H1 (cell line): ENCODE measurements at regions not wholly inside any gene's neighbourhood (a gene's known extent, or its start where the extent isn't known, plus 50 kb on each side); places are given as distances from the start of the nearest gene placed in this dataset.

Experiments
- CTCF ChIA-PET: fragments of 300-600 bp; sonication (Branson Sonifier 250); formaldehyde crosslinking; loops from one replicate; lab custom pipeline; 2021; ENCODE audit not compliant: partially characterized antibody; lab: Charles Lee
- POLR2A ChIA-PET: fragments of 300-600 bp; sonication (Branson Sonifier 250); formaldehyde crosslinking; loops from one replicate; lab custom pipeline; 2021; ENCODE audit warnings: inconsistent platforms; ENCODE audit not compliant: partially characterized antibody; lab: Charles Lee
- DNase-seq, 2 experiments: peaks; one replicate each; pipeline versions ENCODE4 v3.0.0 to v3.0.0-alpha.2; 2010 to 2022; ENCODE audit warnings: low spot score in 2 of 2, low read depth in 1 of 2, mixed read lengths in 1 of 2
- FAIRE-seq: peaks from 2 replicates; lab custom pipeline; 2011; peaks lifted over from hg19 to GRCh38; lab: Jason Lieb, UNC
- H2AFZ ChIP-seq: 2 replicates; pipeline ENCODE4 v1.8.1; 2012; ENCODE audit warnings: low read length, inconsistent platforms
- H2AK5ac ChIP-seq: 2 replicates; pipeline ENCODE4 v1.6.1; 2013; ENCODE audit warnings: low read depth, low read length
- H2BK120ac ChIP-seq: replicated peaks from 2 replicates; pipeline ENCODE3; 2013; ENCODE audit warnings: low read depth, low read length, inconsistent platforms
- H2BK12ac ChIP-seq: 2 replicates; pipeline ENCODE4 v1.6.1; 2013; ENCODE audit warnings: low read depth, low read length
- H2BK15ac ChIP-seq: 2 replicates; pipeline ENCODE4 v1.6.1; 2013; ENCODE audit warnings: low read length
- H2BK20ac ChIP-seq: 2 replicates; pipeline ENCODE4 v1.6.1; 2013; ENCODE audit warnings: low read length
- H2BK5ac ChIP-seq: 2 replicates; pipeline ENCODE4 v1.6.1; 2013; ENCODE audit warnings: low read depth, low read length
- H3K14ac ChIP-seq: 2 replicates; pipeline ENCODE4 v1.6.1; 2013; ENCODE audit warnings: inconsistent platforms; ENCODE audit not compliant: insufficient read length
- H3K18ac ChIP-seq: 2 replicates; pipeline ENCODE4 v1.6.1; 2013; ENCODE audit warnings: low read length; ENCODE audit errors: extremely low read depth
- H3K23ac ChIP-seq: 2 replicates; pipeline ENCODE4 v1.6.1; 2013; ENCODE audit warnings: inconsistent platforms; ENCODE audit not compliant: insufficient read length
- H3K23me2 ChIP-seq: 2 replicates; pipeline ENCODE4 v1.6.1; 2013; ENCODE audit warnings: low read depth, low read length
- H3K27ac ChIP-seq: 2 replicates; pipeline ENCODE4 v1.6.1; 2011; ENCODE audit warnings: low read depth, low read length, inconsistent platforms
- H3K27me3 ChIP-seq, 4 experiments: replicated peaks in 1 of 4; 1 replicate in 1 of 4; 2 replicates in 3 of 4; pipeline versions ENCODE4 v1.6.1 to v1.8.1; 2011 to 2013; ENCODE audit warnings: low read length in 3 of 4, mild to moderate bottlenecking in 3 of 4, inconsistent platforms in 2 of 4, mixed read lengths in 2 of 4, moderate library complexity in 1 of 4; ENCODE audit not compliant: control insufficient read depth in 3 of 4, insufficient read depth in 3 of 4; ENCODE audit errors: extremely low read depth in 1 of 4
- H3K36me3 ChIP-seq, 4 experiments: 2 replicates each; pipeline versions ENCODE4 v1.6.1 to v1.8.1; 2011 to 2013; ENCODE audit warnings: mild to moderate bottlenecking in 4 of 4, low read length in 3 of 4, moderate library complexity in 2 of 4, control low read depth in 1 of 4, inconsistent platforms in 1 of 4; ENCODE audit not compliant: insufficient read depth in 4 of 4, control insufficient read depth in 2 of 4
- H3K4ac ChIP-seq: replicated peaks from 2 replicates; pipeline ENCODE3; 2013; ENCODE audit warnings: low read length, low read depth, mixed read lengths, inconsistent platforms; ENCODE audit not compliant: insufficient read length
- H3K4me1 ChIP-seq, 4 experiments: replicated peaks in 1 of 4; 1 replicate in 1 of 4; 2 replicates in 3 of 4; pipeline versions ENCODE4 v1.6.1 to v1.8.1; 2011 to 2013; ENCODE audit warnings: low read length in 3 of 4, inconsistent platforms in 2 of 4, mixed read lengths in 1 of 4; ENCODE audit not compliant: insufficient read depth in 4 of 4, control insufficient read depth in 3 of 4
- H3K4me2 ChIP-seq, 2 experiments: 2 replicates each; pipeline versions ENCODE4 v1.6.1 to v1.8.1; 2011 to 2013; ENCODE audit warnings: low read depth in 2 of 2, low read length in 2 of 2, control low read depth in 1 of 2, inconsistent platforms in 1 of 2, mild to moderate bottlenecking in 1 of 2; ENCODE audit not compliant: insufficient read depth in 1 of 2
- H3K4me3 ChIP-seq, 4 experiments: fragments of 200-600, 300-600 bp in 1 of 4; sonication (generic), shearing (Covaris generic), sonication (Bioruptor Twin) in 1 of 4; 2 replicates each; pipeline versions ENCODE4 v1.5.1 to v1.8.1; 2011 to 2016; ENCODE audit warnings: low read length in 4 of 4, low read depth in 3 of 4, control low read depth in 2 of 4, inconsistent platforms in 2 of 4, mild to moderate bottlenecking in 2 of 4, mixed read lengths in 1 of 4, moderate library complexity in 1 of 4; ENCODE audit not compliant: insufficient read depth in 2 of 4; ENCODE audit errors: extremely low read depth in 1 of 4
- H3K56ac ChIP-seq: replicated peaks from 2 replicates; pipeline ENCODE3; 2013; ENCODE audit warnings: low read depth, mild to moderate bottlenecking, mixed read lengths, low read length, inconsistent platforms; ENCODE audit not compliant: insufficient read length
- H3K79me1 ChIP-seq: 2 replicates; pipeline ENCODE4 v1.6.1; 2013; ENCODE audit warnings: low read depth, low read length, control low read depth
- H3K79me2 ChIP-seq, 2 experiments: 2 replicates each; pipeline versions ENCODE4 v1.6.1 to v1.8.1; 2012 to 2013; ENCODE audit warnings: low read length in 2 of 2, mild to moderate bottlenecking in 2 of 2, inconsistent platforms in 1 of 2; ENCODE audit not compliant: insufficient read depth in 2 of 2, control insufficient read depth in 1 of 2
- H3K9ac ChIP-seq, 4 experiments: replicated peaks in 1 of 4; 1 replicate in 1 of 4; 2 replicates in 3 of 4; pipeline versions ENCODE4 v1.6.1 to v1.8.1; 2011 to 2013; ENCODE audit warnings: low read depth in 3 of 4, low read length in 3 of 4, control low read depth in 2 of 4, mild to moderate bottlenecking in 2 of 4, moderate library complexity in 2 of 4, inconsistent platforms in 1 of 4; ENCODE audit errors: extremely low read depth in 1 of 4
- H3K9me3 ChIP-seq, 2 experiments: 2 replicates each; pipeline versions ENCODE4 v1.6.1 to v1.8.1; 2012 to 2013; ENCODE audit warnings: mild to moderate bottlenecking in 2 of 2, moderate library complexity in 2 of 2, control low read depth in 1 of 2, inconsistent platforms in 1 of 2, low read depth in 1 of 2, low read length in 1 of 2, mixed read lengths in 1 of 2; ENCODE audit not compliant: insufficient read depth in 2 of 2
- H4K20me1 ChIP-seq, 2 experiments: replicated peaks in 1 of 2; 2 replicates each; pipeline versions ENCODE3 to v1.8.1; 2011 to 2013; ENCODE audit warnings: inconsistent platforms in 2 of 2, low read length in 2 of 2, mild to moderate bottlenecking in 1 of 2; ENCODE audit not compliant: insufficient read depth in 2 of 2, control insufficient read depth in 1 of 2
- H4K5ac ChIP-seq: 2 replicates; pipeline ENCODE4 v1.6.1; 2013; ENCODE audit warnings: low read length, low read depth, mixed read lengths, inconsistent platforms; ENCODE audit not compliant: insufficient read length
- H4K8ac ChIP-seq: 2 replicates; pipeline ENCODE4 v1.8.0; 2013; ENCODE audit warnings: mild to moderate bottlenecking, moderate library complexity, low read length, inconsistent platforms; ENCODE audit not compliant: insufficient read depth; ENCODE audit errors: extremely low read depth
- H4K91ac ChIP-seq: replicated peaks from 2 replicates; pipeline ENCODE3; 2013; ENCODE audit warnings: low read length, mixed read lengths, inconsistent platforms; ENCODE audit not compliant: insufficient read length
- WGBS, 2 experiments: shearing (Covaris generic) in 1 of 2; methylation state at CpG; one replicate each; pipeline versions ENCODE4 v1.1.6 to v1.1.7; 2013 to 2015; ENCODE audit warnings: low lambda C conversion rate in 2 of 2, mixed read lengths in 2 of 2, inconsistent platforms in 1 of 2, low coverage in 1 of 2, missing lambda C conversion rate in 1 of 2; ENCODE audit not compliant: insufficient replicate concordance in 2 of 2, insufficient coverage in 1 of 2, insufficient read length in 1 of 2; ENCODE audit errors: extremely low coverage in 1 of 2, missing lambda C conversion rate in 1 of 2; 5-methylcytosine and 5-hydroxymethylcytosine counted together
- TF ChIP-seq, protein P1 (sequence below): fragments of 300-600 bp; sonication (generic); IDR thresholded peaks from 2 replicates; pipeline ENCODE4 v1.7.1; 2012; ENCODE audit warnings: low read length, moderate library complexity, mild to moderate bottlenecking, inconsistent platforms; ENCODE audit not compliant: insufficient replicate concordance

DNA sequence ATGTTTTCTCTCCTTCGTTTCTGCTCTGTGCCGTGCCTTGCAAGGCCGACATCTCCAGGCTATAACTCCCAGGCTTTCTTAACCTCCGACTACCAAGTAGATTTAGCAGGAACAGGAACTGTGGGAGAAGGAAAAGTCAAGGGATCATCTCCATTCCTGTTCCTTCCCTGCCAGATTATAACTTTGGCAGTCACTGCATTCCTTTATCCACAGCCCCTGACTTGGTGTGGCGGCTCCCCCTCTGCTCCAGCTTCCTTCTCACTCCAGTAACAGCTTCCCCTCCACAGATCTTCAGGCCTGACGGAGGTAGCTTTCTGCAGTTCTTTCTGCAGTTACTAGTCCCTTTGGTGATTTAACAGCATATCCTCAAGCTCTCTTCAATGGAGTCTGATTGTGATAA, 234.6 kb upstream of the MON1B start:
- Histone ChIP-seq H2AK5ac (no peak overlapping the region), H3K4ac (no peak overlapping the region), H3K79me1 (no peaks in the 10 kb centered on the region), H3K27me3 (no peaks in the 10 kb centered on the region), H4K8ac (no peak overlapping the region), H3K27ac (no peak overlapping the region), H3K56ac (no peak overlapping the region), H2BK20ac (no peak overlapping the region), H3K14ac (no peak overlapping the region), H2BK5ac (no peak overlapping the region), H2BK12ac (no peak overlapping the region), H3K9me3 (no peaks in the 10 kb centered on the region), H3K23ac (no peak overlapping the region), H3K79me2 (no peaks in the 10 kb centered on the region), H2BK15ac (no peak overlapping the region), H4K5ac (no peak overlapping the region), H3K4me2 (no peak overlapping the region), H3K18ac (no peak overlapping the region), H3K4me1 (no peaks in the 10 kb centered on the region), H4K91ac (no peak overlapping the region), H2AFZ (0 out of 2 replicates have a peak overlapping the region, but pooled peaks have one; percentile 14), H3K23me2 (no peaks in the 10 kb centered on the region), H3K4me3 (no peak overlapping the region), H2BK120ac (no peak overlapping the region), H4K20me1 (no peaks in the 10 kb centered on the region), H3K9ac (no peak overlapping the region), H3K36me3 (no peaks in the 10 kb centered on the region)
- 91% methylated on average over 6 of the region's 6 CpGs; no CpG with 5 or more reads in 1 of the 2 experiments for WGBS, 2 experiments
- FAIRE-seq (no peak), DNase-seq (no peak)
- ChIA-PET POLR2A (no interaction called here), CTCF (no interaction called here)
- TF ChIP-seq, protein P1, sequence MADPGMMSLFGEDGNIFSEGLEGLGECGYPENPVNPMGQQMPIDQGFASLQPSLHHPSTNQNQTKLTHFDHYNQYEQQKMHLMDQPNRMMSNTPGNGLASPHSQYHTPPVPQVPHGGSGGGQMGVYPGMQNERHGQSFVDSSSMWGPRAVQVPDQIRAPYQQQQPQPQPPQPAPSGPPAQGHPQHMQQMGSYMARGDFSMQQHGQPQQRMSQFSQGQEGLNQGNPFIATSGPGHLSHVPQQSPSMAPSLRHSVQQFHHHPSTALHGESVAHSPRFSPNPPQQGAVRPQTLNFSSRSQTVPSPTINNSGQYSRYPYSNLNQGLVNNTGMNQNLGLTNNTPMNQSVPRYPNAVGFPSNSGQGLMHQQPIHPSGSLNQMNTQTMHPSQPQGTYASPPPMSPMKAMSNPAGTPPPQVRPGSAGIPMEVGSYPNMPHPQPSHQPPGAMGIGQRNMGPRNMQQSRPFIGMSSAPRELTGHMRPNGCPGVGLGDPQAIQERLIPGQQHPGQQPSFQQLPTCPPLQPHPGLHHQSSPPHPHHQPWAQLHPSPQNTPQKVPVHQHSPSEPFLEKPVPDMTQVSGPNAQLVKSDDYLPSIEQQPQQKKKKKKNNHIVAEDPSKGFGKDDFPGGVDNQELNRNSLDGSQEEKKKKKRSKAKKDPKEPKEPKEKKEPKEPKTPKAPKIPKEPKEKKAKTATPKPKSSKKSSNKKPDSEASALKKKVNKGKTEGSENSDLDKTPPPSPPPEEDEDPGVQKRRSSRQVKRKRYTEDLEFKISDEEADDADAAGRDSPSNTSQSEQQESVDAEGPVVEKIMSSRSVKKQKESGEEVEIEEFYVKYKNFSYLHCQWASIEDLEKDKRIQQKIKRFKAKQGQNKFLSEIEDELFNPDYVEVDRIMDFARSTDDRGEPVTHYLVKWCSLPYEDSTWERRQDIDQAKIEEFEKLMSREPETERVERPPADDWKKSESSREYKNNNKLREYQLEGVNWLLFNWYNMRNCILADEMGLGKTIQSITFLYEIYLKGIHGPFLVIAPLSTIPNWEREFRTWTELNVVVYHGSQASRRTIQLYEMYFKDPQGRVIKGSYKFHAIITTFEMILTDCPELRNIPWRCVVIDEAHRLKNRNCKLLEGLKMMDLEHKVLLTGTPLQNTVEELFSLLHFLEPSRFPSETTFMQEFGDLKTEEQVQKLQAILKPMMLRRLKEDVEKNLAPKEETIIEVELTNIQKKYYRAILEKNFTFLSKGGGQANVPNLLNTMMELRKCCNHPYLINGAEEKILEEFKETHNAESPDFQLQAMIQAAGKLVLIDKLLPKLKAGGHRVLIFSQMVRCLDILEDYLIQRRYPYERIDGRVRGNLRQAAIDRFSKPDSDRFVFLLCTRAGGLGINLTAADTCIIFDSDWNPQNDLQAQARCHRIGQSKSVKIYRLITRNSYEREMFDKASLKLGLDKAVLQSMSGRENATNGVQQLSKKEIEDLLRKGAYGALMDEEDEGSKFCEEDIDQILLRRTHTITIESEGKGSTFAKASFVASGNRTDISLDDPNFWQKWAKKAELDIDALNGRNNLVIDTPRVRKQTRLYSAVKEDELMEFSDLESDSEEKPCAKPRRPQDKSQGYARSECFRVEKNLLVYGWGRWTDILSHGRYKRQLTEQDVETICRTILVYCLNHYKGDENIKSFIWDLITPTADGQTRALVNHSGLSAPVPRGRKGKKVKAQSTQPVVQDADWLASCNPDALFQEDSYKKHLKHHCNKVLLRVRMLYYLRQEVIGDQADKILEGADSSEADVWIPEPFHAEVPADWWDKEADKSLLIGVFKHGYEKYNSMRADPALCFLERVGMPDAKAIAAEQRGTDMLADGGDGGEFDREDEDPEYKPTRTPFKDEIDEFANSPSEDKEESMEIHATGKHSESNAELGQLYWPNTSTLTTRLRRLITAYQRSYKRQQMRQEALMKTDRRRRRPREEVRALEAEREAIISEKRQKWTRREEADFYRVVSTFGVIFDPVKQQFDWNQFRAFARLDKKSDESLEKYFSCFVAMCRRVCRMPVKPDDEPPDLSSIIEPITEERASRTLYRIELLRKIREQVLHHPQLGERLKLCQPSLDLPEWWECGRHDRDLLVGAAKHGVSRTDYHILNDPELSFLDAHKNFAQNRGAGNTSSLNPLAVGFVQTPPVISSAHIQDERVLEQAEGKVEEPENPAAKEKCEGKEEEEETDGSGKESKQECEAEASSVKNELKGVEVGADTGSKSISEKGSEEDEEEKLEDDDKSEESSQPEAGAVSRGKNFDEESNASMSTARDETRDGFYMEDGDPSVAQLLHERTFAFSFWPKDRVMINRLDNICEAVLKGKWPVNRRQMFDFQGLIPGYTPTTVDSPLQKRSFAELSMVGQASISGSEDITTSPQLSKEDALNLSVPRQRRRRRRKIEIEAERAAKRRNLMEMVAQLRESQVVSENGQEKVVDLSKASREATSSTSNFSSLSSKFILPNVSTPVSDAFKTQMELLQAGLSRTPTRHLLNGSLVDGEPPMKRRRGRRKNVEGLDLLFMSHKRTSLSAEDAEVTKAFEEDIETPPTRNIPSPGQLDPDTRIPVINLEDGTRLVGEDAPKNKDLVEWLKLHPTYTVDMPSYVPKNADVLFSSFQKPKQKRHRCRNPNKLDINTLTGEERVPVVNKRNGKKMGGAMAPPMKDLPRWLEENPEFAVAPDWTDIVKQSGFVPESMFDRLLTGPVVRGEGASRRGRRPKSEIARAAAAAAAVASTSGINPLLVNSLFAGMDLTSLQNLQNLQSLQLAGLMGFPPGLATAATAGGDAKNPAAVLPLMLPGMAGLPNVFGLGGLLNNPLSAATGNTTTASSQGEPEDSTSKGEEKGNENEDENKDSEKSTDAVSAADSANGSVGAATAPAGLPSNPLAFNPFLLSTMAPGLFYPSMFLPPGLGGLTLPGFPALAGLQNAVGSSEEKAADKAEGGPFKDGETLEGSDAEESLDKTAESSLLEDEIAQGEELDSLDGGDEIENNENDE = no peak
